GM18873 (cell line): ENCODE measurements at regions not wholly inside any gene's neighbourhood (a gene's known extent, or its start where the extent isn't known, plus 50 kb on each side); places are given as distances from the start of the nearest gene placed in this dataset.

Experiments
- ATAC-seq: cut with Tn5 transposase; IDR thresholded peaks from one replicate; pipeline ENCODE4 v1.9.1; 2021; ENCODE audit warnings: mild to moderate bottlenecking, moderate library complexity, moderate number of reproducible peaks; ENCODE audit not compliant: unreplicated experiment, low FRiP score

DNA sequence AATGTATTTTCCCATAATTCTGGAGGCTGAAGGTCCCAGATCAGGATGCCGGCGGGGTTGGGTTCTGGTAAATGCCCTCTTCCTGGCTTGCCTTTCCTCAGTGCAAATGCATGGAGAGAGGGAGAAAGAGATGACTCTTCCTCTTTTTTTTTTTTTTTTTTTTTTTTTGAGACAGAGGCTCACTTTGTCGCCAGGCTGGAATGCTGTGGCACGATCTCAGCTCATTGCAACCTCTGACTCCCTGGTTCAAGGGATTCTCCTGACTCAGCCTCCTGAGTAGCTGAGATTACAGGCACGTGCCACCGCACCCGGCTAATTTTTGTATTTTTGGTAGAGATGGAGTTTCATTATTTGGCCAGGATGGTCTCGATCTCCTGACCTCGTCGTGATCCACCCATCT lies 300.0 kb upstream of the TAS2R1 start:
- ATAC-seq = no peak

DNA sequence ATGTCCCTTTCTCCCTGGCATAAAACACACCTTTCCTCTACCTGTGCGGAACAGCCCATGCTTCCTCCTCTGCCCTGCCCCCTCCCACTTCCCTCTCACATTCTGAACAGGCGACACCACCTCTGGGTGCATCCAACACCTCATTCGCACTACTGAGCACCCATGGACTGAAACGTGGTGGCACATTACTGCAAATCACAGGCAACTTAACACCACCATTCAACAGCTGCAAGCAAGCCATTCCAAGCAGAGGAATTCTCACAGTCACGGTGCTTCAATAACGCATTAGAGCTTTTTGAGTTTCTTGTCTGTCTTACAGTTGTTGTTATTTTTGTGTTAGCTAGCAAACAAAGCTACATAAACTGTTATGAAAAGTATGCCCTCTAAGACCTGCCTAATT lies 298.2 kb upstream of the TAS2R1 start:
- ATAC-seq = no peak

DNA sequence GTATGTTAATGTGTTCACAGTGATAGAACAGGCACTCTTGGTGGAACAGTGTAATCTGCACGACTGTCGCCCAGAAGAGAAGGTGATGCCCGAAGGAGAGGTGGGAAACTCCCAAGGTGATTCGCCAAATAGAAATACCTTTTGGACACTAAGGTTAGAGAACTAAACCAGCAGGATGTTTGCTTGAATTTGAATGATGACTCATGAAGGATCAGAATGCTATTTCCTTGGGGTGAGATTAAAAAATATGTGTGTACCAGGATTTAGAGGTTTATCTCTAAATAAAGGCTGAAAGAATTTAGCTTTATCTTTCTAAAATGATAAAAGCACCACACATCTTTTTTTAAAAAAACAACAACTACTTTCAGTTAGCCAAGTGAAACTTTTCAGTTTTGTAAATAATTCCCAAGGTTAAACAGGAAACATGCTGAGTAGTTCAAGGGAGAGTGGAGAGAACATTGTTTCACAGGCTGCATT lies 297.4 kb upstream of the TAS2R1 start:
- no peak for ATAC-seq

DNA sequence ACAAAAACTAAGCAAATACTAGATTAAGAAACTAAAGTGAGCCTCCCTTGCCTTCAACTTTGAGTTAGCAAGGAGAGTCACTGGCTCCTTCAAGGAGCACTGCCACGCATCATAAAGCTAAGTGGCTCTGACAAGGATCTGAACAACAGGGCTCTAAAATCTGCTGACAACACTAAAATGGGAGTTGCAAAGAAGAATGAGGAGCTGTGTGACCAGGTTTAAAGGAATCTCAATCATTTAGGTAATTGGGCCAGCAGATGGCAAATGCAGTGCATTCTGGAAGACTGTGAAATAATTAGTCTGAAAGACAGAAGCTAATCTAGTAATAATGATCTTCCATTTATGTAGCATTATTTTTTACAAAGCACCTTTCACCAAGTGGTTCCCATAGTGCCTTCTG lies 297.0 kb upstream of the TAS2R1 start:
- ATAC-seq = no peak

- ATAC-seq = peak; percentile 94
Measured at GRCh38 chr5:9924614-9925013, 294.5 kb upstream of the TAS2R1 start.

DNA sequence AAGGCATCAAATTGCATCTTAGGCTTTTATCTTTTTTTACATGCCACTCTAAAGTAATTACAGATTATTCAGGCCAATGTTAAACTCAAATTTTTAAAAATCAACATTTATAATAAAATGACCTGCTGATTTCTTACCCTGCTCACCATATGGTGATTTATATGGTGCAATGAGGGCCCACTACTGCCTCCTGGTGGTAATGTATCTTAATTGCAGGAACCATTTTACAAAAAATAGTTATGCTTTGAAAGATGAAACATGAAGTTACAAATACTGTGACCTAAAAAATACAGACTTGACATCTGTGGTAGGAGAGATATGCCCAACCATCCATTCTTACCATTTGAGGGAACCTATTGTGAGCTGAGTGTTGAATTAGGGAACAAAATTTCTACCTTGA lies 292.6 kb upstream of the TAS2R1 start:
- no peak for ATAC-seq

GRCh38 chr5:9920697-9921096 lies 290.5 kb upstream of the TAS2R1 start:
- ATAC-seq = no peak

DNA sequence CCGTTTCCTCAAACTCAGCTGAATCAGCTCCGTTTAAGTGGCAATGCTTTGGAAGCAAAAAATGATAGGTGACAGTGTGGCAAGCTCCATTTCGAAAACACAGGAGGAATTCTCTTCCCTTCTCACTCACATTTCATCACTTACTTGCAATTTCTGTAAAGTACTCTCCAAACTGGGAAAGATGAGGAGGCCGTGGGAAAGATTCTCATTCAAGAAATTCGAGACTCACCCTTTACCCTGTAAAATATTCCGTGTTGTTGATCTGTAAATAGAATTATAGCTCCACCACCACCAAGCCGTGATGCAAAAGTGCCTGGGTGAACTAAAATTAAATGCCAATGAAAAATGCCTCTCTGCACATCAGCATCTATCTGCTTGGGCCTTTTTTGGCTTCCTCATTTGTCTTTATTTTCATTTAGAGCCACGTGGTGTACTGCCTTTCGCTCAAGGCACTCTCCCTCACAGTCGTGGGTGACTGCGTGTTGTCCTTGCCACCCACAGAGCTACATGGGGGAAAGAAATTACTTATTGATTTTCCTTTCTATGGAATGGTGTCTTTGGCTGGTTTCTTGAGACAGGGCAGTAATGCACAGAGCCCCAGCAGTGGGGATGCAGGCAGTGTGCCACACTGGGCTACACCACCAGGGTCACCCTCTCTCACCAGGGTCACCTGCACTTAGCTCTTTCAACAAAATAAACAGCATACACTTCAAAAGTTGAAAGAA lies 289.3 kb upstream of the TAS2R1 start:
- ATAC-seq = no peak

GRCh38 chr5:9905661-9906060 lies 275.5 kb upstream of the TAS2R1 start:
- ATAC-seq = no peak

DNA sequence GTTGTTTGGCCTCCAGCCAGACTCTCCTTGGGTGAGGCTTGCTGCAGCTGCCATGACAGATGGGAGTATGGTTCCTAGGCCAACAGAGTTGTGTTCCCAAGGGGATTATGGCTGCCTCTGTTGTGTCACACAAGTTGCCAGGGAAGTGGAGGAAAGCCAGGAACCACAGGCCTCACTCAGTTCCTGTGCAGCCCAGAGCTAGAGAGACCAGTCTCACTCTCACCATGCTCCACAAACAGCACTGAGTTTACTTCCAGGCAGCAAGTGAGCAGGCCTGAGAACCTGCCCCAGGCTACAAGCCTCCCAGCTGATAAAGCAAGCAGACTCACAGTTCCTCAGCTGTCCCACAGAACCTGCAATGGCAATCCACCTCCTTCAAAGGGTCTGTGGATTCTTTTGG lies 273.6 kb upstream of the TAS2R1 start:
- ATAC-seq = no peak

- no peak for ATAC-seq
Measured at GRCh38 chr5:9898319-9898718, 268.2 kb upstream of the TAS2R1 start.

- no peak for ATAC-seq
Measured at GRCh38 chr5:9895302-9895645, 265.1 kb upstream of the TAS2R1 start.

- no peak for ATAC-seq
Measured at GRCh38 chr5:9894571-9895301, 264.6 kb upstream of the TAS2R1 start.

DNA sequence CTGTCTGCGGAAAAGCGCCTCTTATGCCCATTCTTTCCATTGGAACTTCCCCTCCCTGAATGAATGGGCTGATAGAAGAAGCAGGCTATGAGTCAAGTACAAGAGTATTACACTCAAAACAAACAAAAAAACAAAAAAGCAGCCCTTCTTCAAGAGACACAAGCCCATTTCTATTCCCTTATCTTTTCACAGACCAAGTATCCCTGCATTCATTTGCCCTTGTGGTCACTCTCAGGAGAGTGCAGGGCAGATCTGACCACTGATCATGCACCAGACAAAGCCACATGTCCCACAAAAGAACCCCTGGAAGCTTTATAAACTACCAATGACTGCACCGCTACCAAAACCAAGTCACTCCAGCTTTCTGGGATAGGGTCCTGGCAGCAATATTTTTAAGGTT lies 262.5 kb upstream of the TAS2R1 start:
- no peak for ATAC-seq

DNA sequence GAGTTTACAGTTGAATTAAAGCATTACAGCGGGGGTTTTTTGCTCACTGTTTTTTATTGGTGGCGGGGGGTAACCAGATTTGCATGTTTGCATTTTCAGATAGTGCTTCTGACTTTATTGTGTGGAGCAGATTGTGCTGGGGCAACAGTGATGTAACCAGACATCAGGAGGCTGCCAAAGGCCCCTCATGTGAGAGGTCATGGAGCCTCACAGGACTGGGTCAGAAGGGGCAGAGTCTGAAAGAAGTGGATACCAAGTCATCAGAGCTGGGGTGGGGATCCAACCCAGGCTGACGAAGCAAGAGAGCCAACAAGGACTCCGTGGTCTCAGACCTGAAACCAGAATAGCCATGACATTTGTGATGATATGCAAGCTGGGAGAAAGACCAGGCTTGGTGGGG lies 259.4 kb upstream of the TAS2R1 start:
- ATAC-seq = no peak

DNA sequence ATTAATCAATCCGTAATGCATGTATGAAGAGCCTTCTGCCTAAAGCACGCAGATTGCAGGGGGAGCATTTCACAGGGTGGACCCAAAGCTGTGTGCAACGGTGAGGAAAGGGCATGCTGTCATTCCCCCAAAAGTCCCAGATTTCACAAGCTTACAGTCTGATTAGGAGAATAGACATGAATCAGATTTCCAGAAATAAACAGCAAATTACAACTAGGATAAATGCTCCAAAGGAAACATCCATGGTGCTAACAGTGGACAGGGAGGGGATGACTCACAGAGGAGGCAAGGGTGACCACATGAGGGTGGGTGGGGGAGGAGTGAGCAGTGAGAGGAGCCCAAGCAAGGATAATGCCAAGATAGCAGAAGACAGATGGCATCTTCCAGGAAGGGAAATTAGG lies 258.4 kb upstream of the TAS2R1 start:
- ATAC-seq = no peak

GRCh38 chr5:9885164-9885563 lies 255.0 kb upstream of the TAS2R1 start:
- no peak for ATAC-seq

- ATAC-seq = no peak
Measured at GRCh38 chr5:9878206-9878605, 248.1 kb upstream of the TAS2R1 start.

DNA sequence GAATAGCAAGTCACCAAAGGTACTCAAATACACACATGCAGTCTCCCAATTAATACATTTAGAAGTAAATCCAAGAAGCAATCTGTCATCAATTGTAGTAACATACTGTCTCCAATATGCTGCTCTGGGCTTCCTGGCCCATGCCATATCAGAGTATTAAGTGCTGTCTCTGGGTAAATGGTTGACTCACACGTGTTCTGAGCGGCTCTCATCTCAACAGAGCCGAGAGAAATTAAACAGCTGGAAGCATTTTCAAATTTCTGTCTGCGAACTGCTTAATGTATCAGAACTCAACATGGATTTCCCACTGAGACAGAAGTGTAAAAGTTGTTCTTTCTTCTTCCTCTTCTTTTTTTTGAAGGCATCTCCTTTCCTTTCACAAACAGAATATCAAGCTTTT lies 247.3 kb upstream of the TAS2R1 start:
- ATAC-seq = no peak

DNA sequence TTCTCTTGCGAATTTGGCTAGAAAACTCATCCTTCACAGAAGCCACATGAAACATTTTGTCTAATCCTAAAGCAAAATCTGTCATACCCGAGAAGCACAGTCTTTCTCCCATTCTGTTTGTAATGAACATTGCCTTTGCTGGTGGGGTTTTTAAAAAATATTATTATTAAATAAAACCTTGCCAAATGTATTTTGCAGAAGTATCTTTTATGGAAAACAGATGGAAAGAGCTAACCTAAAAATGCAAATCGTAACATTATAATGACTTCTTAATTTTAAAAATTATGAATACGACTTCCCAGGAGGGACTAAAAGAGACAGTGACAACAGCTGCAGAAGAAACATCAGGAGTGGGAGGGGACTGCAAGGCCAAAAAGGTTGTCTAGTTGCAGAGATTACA lies 246.3 kb upstream of the TAS2R1 start:
- no peak for ATAC-seq

- ATAC-seq = no peak
Measured at GRCh38 chr5:9869616-9870288, 239.6 kb upstream of the TAS2R1 start.

DNA sequence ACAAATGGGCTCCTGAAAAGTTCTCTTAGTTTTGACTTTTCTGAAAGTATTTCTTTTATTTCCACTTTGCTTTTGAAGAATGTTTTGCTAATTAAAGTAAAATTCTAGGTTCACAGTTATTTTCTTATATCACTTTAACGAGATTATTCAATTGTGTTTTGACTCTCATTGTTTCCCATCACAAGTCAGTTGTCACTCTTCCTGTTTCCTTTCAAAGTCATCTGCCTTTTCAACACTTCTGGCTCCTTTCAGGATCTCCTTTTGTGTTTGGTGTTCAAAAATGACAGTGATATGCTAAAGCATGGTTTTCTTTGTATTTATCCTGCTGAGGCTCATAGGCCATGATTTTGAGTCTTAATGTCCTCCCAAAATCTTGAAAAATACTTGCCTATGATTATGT lies 235.4 kb upstream of the TAS2R1 start:
- ATAC-seq = no peak
